Liver (tissue), 3 donors: ENCODE measurements at regions not wholly inside any gene's neighbourhood (a gene's known extent, or its start where the extent isn't known, plus 50 kb on each side); places are given as distances from the start of the nearest gene placed in this dataset.

Source experiments
- TF ChIP-seq, protein P1 (sequence below): fragments of 150-350 bp; IDR thresholded peaks from 2 replicates; pipeline ENCODE4 v1.5.1; 2017; ENCODE audit warnings: improper control_type of control experiment, low read depth, low read length; ENCODE audit not compliant: missing input control
- TF ChIP-seq, protein P2 (sequence below): IDR thresholded peaks from 2 replicates; pipeline ENCODE4 v1.6.1; 2016; ENCODE audit warnings: antibody characterized with exemption
- donor health status: healthy.
- donor health status: healthy.

DNA sequence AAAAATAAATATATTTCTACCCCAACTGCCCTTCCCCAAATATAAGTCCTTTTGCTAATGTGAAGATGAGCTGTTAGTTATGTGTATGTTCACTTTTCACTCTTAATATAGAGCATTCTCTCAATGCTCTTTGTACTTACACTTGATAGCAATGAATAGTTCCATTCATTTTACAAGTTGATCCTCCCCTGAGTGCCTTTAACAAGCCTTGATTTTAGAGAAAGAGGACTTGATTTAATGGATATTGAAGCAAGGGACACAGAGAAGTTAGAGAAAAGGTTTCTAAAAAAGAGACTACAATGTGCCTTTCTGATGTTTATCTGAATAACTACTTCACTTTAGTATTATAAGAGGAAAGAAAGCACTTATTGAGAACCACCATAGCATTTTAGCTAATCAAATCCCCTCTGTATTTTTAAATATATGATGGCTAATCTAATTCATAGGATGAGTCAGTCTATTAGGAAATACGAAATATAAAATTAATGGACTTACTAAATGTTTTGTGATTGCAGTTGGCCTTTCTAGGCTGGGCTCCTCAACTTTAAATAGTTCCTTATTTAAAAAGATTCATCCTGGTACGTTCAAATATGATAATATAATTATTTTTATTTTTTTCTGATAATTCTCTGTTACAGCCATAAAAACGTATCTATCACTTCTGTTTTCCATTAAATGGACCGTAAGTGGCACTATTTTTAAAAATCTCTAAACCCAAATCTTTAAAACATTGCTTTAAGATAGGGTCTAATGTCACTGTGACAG, 1097.8 kb upstream of the SLC10A2 start:
- TF ChIP-seq, protein P1, sequence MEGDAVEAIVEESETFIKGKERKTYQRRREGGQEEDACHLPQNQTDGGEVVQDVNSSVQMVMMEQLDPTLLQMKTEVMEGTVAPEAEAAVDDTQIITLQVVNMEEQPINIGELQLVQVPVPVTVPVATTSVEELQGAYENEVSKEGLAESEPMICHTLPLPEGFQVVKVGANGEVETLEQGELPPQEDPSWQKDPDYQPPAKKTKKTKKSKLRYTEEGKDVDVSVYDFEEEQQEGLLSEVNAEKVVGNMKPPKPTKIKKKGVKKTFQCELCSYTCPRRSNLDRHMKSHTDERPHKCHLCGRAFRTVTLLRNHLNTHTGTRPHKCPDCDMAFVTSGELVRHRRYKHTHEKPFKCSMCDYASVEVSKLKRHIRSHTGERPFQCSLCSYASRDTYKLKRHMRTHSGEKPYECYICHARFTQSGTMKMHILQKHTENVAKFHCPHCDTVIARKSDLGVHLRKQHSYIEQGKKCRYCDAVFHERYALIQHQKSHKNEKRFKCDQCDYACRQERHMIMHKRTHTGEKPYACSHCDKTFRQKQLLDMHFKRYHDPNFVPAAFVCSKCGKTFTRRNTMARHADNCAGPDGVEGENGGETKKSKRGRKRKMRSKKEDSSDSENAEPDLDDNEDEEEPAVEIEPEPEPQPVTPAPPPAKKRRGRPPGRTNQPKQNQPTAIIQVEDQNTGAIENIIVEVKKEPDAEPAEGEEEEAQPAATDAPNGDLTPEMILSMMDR = no peak
- TF ChIP-seq, protein P2, sequence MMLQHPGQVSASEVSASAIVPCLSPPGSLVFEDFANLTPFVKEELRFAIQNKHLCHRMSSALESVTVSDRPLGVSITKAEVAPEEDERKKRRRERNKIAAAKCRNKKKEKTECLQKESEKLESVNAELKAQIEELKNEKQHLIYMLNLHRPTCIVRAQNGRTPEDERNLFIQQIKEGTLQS = no peak
